CD4-positive, alpha-beta T cell treated with Interleukin-4 for 1 hour (primary cell): ENCODE measurements at regions not wholly inside any gene's neighbourhood (a gene's known extent, or its start where the extent isn't known, plus 50 kb on each side); places are given as distances from the start of the nearest gene placed in this dataset.
"Not testable (repeated sequence)": the region's sequence is repeated elsewhere in the genome, so short reads cannot be mapped to it uniquely, and the experiment has no call there.

ENCODE experiments used
- DNase-seq, 2 donors: peaks; one replicate each; pipeline ENCODE4 v3.0.0-alpha.2; 2020 to 2022

GRCh38 chr21:10410354-10410929 lies 110.9 kb upstream of the TPTE start:
- DNase-seq: not testable (repeated sequence)

GRCh38 chr21:10411776-10412526 lies 109.4 kb upstream of the TPTE start:
- DNase-seq: not testable (repeated sequence)

GRCh38 chr21:10412928-10413246 lies 108.5 kb upstream of the TPTE start:
- not testable (repeated sequence) for DNase-seq

- not testable (repeated sequence) for DNase-seq
Measured at GRCh38 chr21:10413247-10414120, 107.9 kb upstream of the TPTE start.

GRCh38 chr21:10414121-10414924 lies 107.1 kb upstream of the TPTE start:
- DNase-seq: not testable (repeated sequence)

- DNase-seq: not testable (repeated sequence)
Measured at GRCh38 chr21:10414925-10415254, 106.5 kb upstream of the TPTE start.

GRCh38 chr21:10415456-10415855 lies 105.9 kb upstream of the TPTE start:
- DNase-seq: not testable (repeated sequence)

- not testable (repeated sequence) for DNase-seq
Measured at GRCh38 chr21:10415859-10416258, 105.5 kb upstream of the TPTE start.

- not testable (repeated sequence) for DNase-seq
Measured at GRCh38 chr21:10416691-10417447, 104.5 kb upstream of the TPTE start.

- not testable (repeated sequence) for DNase-seq
Measured at GRCh38 chr21:10417551-10418002, 103.8 kb upstream of the TPTE start.

- DNase-seq: not testable (repeated sequence)
Measured at GRCh38 chr21:10418250-10419048, 102.9 kb upstream of the TPTE start.

- not testable (repeated sequence) for DNase-seq
Measured at GRCh38 chr21:10421199-10421598, 100.2 kb upstream of the TPTE start.

GRCh38 chr21:10421601-10422000 lies 99.8 kb upstream of the TPTE start:
- not testable (repeated sequence) for DNase-seq

GRCh38 chr21:10424097-10424886 lies 97.1 kb upstream of the TPTE start:
- DNase-seq: not testable (repeated sequence)

- not testable (repeated sequence) for DNase-seq
Measured at GRCh38 chr21:10424887-10425145, 96.6 kb upstream of the TPTE start.

- no peak for DNase-seq
Measured at GRCh38 chr21:10425856-10426255, 95.5 kb upstream of the TPTE start.

GRCh38 chr21:10426812-10427211 lies 94.6 kb upstream of the TPTE start:
- DNase-seq: not testable (repeated sequence)

- not testable (repeated sequence) for DNase-seq
Measured at GRCh38 chr21:10427277-10427676, 94.1 kb upstream of the TPTE start.

- not testable (repeated sequence) for DNase-seq
Measured at GRCh38 chr21:10428981-10429534, 92.3 kb upstream of the TPTE start.

GRCh38 chr21:10430005-10430404 lies 91.4 kb upstream of the TPTE start:
- DNase-seq: no peak
